Activated naive CD4-positive, alpha-beta T cell treated with Interleukin-2 at 50 U/mL for 16 hours (primary cell): ENCODE measurements at regions not wholly inside any gene's neighbourhood (a gene's known extent, or its start where the extent isn't known, plus 50 kb on each side); places are given as distances from the start of the nearest gene placed in this dataset.
"Not testable (repeated sequence)": the region's sequence is repeated elsewhere in the genome, so short reads cannot be mapped to it uniquely, and the experiment has no call there.

Experiments used
- DNase-seq: peaks from one replicate; pipeline ENCODE4 v3.0.0-alpha.2; 2020

DNA sequence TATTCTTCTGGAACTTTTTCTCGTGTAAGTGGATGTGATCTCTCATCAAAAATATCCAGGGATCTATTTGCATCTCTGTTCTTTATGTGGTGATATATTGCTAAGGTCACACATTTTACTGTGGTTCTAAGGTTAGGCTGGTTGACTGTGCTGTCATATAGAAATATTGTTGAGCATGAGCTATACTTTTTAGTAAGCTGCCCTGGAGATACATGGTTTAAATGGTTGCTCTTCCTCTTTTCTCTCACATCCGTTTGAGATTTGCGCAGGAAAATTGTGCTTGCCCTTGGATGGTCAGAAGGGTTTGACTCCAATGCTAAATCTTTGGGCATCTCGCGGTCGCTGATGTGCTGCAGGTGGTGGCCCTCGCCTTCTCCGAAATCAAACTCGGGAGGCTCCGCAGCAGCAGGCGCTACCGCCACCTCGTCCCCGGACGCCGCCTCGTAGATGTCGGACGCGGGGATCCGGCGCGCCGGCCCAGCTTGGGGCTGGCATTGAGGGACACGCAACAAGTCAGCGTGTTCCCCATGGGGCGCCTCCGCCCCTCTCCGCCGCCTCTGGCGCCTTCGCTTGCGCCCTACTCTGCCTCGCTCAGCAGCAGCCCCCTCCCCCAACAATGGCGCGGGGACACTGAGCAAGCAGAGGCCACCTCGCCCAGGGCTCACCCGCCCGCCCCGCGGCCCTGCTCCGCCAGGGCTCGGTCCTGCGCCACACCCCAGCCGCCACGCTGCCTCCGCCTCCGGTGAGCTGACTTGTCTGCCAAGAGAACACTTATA lies 154.5 kb downstream of the MSN start:
- peak; percentile 54 for DNase-seq

- DNase-seq, result not testable (repeated sequence)
Observed at GRCh38 chrX:65819983-65820382, 152.5 kb downstream of the MSN start.

DNA sequence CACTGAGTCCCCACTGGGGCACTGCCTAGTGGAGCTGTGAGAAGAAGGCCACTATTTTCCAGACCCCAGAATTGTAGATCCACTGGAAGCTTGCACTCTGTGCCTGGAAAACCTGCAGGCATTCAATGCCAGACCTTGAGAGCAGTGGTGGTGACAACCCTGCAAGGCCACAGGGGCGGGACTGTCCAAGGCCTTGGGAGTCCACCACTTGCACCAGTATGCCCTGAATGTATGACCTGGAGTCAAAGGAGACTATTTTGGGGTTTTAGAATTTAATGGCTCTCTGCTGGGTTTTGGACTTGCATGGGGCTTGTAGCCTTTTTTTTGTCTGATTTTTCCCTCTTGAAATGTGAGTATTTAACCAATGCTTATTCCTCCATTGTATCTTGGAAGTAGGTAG lies 145.8 kb downstream of the MSN start:
- no peak for DNase-seq

GRCh38 chrX:65811558-65812228 lies 144.2 kb downstream of the MSN start:
- no peak for DNase-seq
